Activated CD8-positive, alpha-beta memory T cell treated with anti-CD3 and anti-CD28 coated beads, Interleukin-2, amount 50 U/mL, for 24 hours (primary cell): ENCODE measurements at regions not wholly inside any gene's neighbourhood (a gene's known extent, or its start where the extent isn't known, plus 50 kb on each side); places are given as distances from the start of the nearest gene placed in this dataset.

Source experiments
- DNase-seq: peaks from one replicate; pipeline ENCODE4 v3.0.0-alpha.2; 2020; ENCODE audit errors: extremely low read depth

- no peak for DNase-seq
These were observed 85.1 kb upstream of the USP47 start for GRCh38 chr11:11756718-11757117.

GRCh38 chr11:11755871-11756270 lies 85.9 kb upstream of the USP47 start:
- DNase-seq: no peak

- no peak for DNase-seq
These were observed 89.1 kb upstream of the USP47 start for GRCh38 chr11:11752679-11753078.

- DNase-seq: no peak
These were observed 91.5 kb upstream of the USP47 start for GRCh38 chr11:11750017-11750878.

- no peak for DNase-seq
These were observed 92.9 kb upstream of the USP47 start for GRCh38 chr11:11748706-11749365.

- DNase-seq: no peak
These were observed 94.2 kb upstream of the USP47 start for GRCh38 chr11:11747570-11747969.

GRCh38 chr11:11746449-11746848 lies 95.3 kb upstream of the USP47 start:
- no peak for DNase-seq

GRCh38 chr11:11743216-11743615 lies 98.6 kb upstream of the USP47 start:
- DNase-seq: no peak

GRCh38 chr11:11742486-11742885 lies 99.3 kb upstream of the USP47 start:
- no peak for DNase-seq

- DNase-seq: no peak
These were observed 100.9 kb upstream of the USP47 start for GRCh38 chr11:11740836-11741235.

GRCh38 chr11:11740073-11740702 lies 101.6 kb upstream of the USP47 start:
- DNase-seq: no peak

- no peak for DNase-seq
These were observed 103.4 kb upstream of the USP47 start for GRCh38 chr11:11738370-11738769.

- no peak for DNase-seq
These were observed 106.2 kb upstream of the USP47 start for GRCh38 chr11:11735586-11735985.

GRCh38 chr11:11733246-11733747 lies 108.5 kb upstream of the USP47 start:
- DNase-seq: no peak

- no peak for DNase-seq
These were observed 109.7 kb upstream of the USP47 start for GRCh38 chr11:11732116-11732515.

GRCh38 chr11:11731311-11732083 lies 109.7 kb upstream of the GALNT18 start:
- DNase-seq: no peak

- no peak for DNase-seq
These were observed 106.6 kb upstream of the GALNT18 start for GRCh38 chr11:11728386-11728785.

- no peak for DNase-seq
These were observed 103.6 kb upstream of the GALNT18 start for GRCh38 chr11:11725438-11725837.

- no peak for DNase-seq
These were observed 103.2 kb upstream of the GALNT18 start for GRCh38 chr11:11724994-11725393.

GRCh38 chr11:11722861-11723260 lies 101.1 kb upstream of the GALNT18 start:
- DNase-seq: no peak

GRCh38 chr11:11722246-11722645 lies 100.4 kb upstream of the GALNT18 start:
- DNase-seq: no peak

GRCh38 chr11:11718511-11718910 lies 96.7 kb upstream of the GALNT18 start:
- no peak for DNase-seq
